ENCODE measurements at regions not wholly inside any gene's neighbourhood (a gene's known extent, or its start where the extent isn't known, plus 50 kb on each side); places are given as distances from the start of the nearest gene placed in this dataset.
"Not testable (repeated sequence)": the region's sequence is repeated elsewhere in the genome, so short reads cannot be mapped to it uniquely, and the experiment has no call there.

- H4K20me1 ChIP-seq (ENCODE audit: control insufficient read depth, insufficient read depth, low read depth, low read length), result no peaks in the 10 kb centered on the region
- no peaks in the 10 kb centered on the region for H3K9me3 ChIP-seq (ENCODE audit: control insufficient read depth, insufficient read depth, low read length)
- TF ChIP-seq, protein P1, sequence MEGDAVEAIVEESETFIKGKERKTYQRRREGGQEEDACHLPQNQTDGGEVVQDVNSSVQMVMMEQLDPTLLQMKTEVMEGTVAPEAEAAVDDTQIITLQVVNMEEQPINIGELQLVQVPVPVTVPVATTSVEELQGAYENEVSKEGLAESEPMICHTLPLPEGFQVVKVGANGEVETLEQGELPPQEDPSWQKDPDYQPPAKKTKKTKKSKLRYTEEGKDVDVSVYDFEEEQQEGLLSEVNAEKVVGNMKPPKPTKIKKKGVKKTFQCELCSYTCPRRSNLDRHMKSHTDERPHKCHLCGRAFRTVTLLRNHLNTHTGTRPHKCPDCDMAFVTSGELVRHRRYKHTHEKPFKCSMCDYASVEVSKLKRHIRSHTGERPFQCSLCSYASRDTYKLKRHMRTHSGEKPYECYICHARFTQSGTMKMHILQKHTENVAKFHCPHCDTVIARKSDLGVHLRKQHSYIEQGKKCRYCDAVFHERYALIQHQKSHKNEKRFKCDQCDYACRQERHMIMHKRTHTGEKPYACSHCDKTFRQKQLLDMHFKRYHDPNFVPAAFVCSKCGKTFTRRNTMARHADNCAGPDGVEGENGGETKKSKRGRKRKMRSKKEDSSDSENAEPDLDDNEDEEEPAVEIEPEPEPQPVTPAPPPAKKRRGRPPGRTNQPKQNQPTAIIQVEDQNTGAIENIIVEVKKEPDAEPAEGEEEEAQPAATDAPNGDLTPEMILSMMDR (IDR thresholded peaks at IDR 0.05; ENCODE audit: low read depth, low read length, poor library complexity, severe bottlenecking), result no peak
- TF ChIP-seq EZH2phosphoT487 (IDR thresholded peaks at IDR 0.05; ENCODE audit: borderline replicate concordance, low read length), result no peak
- no peaks in the 10 kb centered on the region for H3K27me3 ChIP-seq (ENCODE audit: control insufficient read depth, low read length)
- H3K4me2 ChIP-seq (ENCODE audit: low read length), result no peak overlapping the region
- H3K4me1 ChIP-seq (ENCODE audit: control insufficient read depth, low read length), result no peaks in the 10 kb centered on the region
- H3K9me2 ChIP-seq (replicated peaks; ENCODE audit: control insufficient read depth, low read length), result no peaks in the 10 kb centered on the region
- no peaks in the 10 kb centered on the region for H3F3A ChIP-seq (ENCODE audit: control insufficient read depth, insufficient read depth)
- H3K36me3 ChIP-seq (ENCODE audit: control insufficient read depth, low read length), result no peaks in the 10 kb centered on the region
- no peak overlapping the region for H3K4me3 ChIP-seq (ENCODE audit: low read length)
- no peaks in the 10 kb centered on the region for H3K79me2 ChIP-seq (ENCODE audit: control insufficient read depth, low read length)
- H3K27ac ChIP-seq (ENCODE audit: low read depth, low read length), result no peak overlapping the region
These were observed 58.3 kb upstream of the CSNK1A1L start for GRCh38 chr13:37163641-37164265.

DNA sequence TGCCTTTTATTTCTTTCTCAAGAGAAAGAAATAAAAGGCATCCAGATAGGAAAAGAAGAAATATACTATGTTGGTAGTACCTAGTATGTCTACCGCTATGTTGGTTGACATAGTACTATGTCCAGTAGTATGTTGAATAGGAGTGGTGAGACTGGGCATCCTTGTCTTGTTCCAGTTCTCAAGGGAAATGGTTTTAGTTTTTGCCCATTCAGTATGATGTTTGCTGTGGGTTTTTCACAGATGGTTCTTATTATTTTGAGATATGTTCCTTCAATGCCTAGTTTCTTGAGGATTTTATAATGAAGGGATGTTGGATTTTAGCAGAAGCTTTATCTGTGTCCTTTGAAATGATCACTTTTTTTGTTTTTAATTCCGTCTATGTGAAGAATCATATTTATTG lies 53.0 kb upstream of the CSNK1A1L start:
- H3F3A ChIP-seq (ENCODE audit: control insufficient read depth, insufficient read depth), result no peaks in the 10 kb centered on the region
- no peaks in the 10 kb centered on the region for H3K4me1 ChIP-seq (ENCODE audit: control insufficient read depth, low read length)
- H3K9me3 ChIP-seq (ENCODE audit: control insufficient read depth, insufficient read depth, low read length), result no peaks in the 10 kb centered on the region
- TF ChIP-seq, protein P1 (IDR thresholded peaks at IDR 0.05; ENCODE audit: low read depth, low read length, poor library complexity, severe bottlenecking), result no peak
- TF ChIP-seq EZH2phosphoT487 (IDR thresholded peaks at IDR 0.05; ENCODE audit: borderline replicate concordance, low read length), result no peak
- H3K79me2 ChIP-seq (ENCODE audit: control insufficient read depth, low read length), result no peaks in the 10 kb centered on the region
- no peaks in the 10 kb centered on the region for H3K36me3 ChIP-seq (ENCODE audit: control insufficient read depth, low read length)
- no peaks in the 10 kb centered on the region for H4K20me1 ChIP-seq (ENCODE audit: control insufficient read depth, insufficient read depth, low read depth, low read length)
- H3K9me2 ChIP-seq (replicated peaks; ENCODE audit: control insufficient read depth, low read length), result no peaks in the 10 kb centered on the region
- no peak overlapping the region for H3K27ac ChIP-seq (ENCODE audit: low read depth, low read length)
- no peaks in the 10 kb centered on the region for H3K27me3 ChIP-seq (ENCODE audit: control insufficient read depth, low read length)
- no peak overlapping the region for H3K4me3 ChIP-seq (ENCODE audit: low read length)
- H3K4me2 ChIP-seq (ENCODE audit: low read length), result no peak overlapping the region

DNA sequence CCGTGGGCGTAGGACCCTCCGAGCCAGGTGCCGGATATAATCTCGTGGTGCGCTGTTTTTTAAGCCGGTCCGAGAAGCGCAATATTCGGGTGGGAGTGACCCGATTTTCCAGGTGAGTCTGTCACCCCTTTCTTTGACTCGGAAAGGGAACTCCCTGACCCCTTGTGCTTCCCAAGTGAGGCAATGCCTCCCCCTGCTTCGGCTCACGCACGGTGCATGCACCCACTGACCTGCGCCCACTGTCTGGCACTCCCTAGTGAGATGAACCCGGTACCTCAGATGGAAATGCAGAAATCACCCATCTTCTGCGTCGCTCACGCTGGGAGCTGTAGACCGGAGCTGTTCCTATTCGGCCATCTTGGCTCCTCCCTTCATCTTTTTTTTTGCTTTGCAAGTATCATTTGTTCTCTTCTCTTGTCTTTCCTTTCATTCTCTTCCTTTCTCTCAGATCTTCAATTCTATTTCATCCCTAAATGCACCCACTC lies 50.2 kb upstream of the CSNK1A1L start:
- H3K36me3 ChIP-seq (ENCODE audit: control insufficient read depth, low read length); H3K4me3 ChIP-seq (ENCODE audit: low read length); H4K20me1 ChIP-seq (ENCODE audit: control insufficient read depth, insufficient read depth, low read depth, low read length); H3K4me1 ChIP-seq (ENCODE audit: control insufficient read depth, low read length); H3K27me3 ChIP-seq (ENCODE audit: control insufficient read depth, low read length); H3F3A ChIP-seq (ENCODE audit: control insufficient read depth, insufficient read depth); H3K9me3 ChIP-seq (ENCODE audit: control insufficient read depth, insufficient read depth, low read length); H3K9me2 ChIP-seq (replicated peaks; ENCODE audit: control insufficient read depth, low read length); H3K27ac ChIP-seq (ENCODE audit: low read depth, low read length); H3K79me2 ChIP-seq (ENCODE audit: control insufficient read depth, low read length); H3K4me2 ChIP-seq (ENCODE audit: low read length): not testable (repeated sequence)

Measured in DOHH2 (cell line).